Fibroblast of lung (primary cell): ENCODE measurements at regions not wholly inside any gene's neighbourhood (a gene's known extent, or its start where the extent isn't known, plus 50 kb on each side); places are given as distances from the start of the nearest gene placed in this dataset.

Source experiments
- DNase-seq, 2 donors: peaks; one replicate each; pipeline versions ENCODE4 v3.0.0 to v3.0.0-alpha.2; 2010; ENCODE audit warnings: low read depth in 2 of 2
- H2AFZ ChIP-seq: 2 replicates; pipeline ENCODE4 v1.5.1; 2012; ENCODE audit warnings: low read length, control low read depth, inconsistent platforms
- H3K27ac ChIP-seq: 2 replicates; pipeline ENCODE4 v1.5.1; 2011; ENCODE audit warnings: low read length, control low read depth; ENCODE audit not compliant: insufficient read depth
- H3K27me3 ChIP-seq: 2 replicates; pipeline ENCODE4 v1.5.1; 2011; ENCODE audit warnings: mild to moderate bottlenecking, low read length; ENCODE audit not compliant: control insufficient read depth, insufficient read depth
- H3K36me3 ChIP-seq: 2 replicates; pipeline ENCODE4 v1.5.1; 2011; ENCODE audit warnings: low read length; ENCODE audit not compliant: control insufficient read depth, insufficient read depth
- H3K4me1 ChIP-seq: 2 replicates; pipeline ENCODE4 v1.5.1; 2011; ENCODE audit warnings: low read length; ENCODE audit not compliant: control insufficient read depth, insufficient read depth; ENCODE audit errors: extremely low read depth
- H3K4me2 ChIP-seq: 2 replicates; pipeline ENCODE4 v1.5.1; 2011; ENCODE audit warnings: low read length, control low read depth; ENCODE audit not compliant: insufficient read depth; ENCODE audit errors: extremely low read depth
- H3K4me3 ChIP-seq, 4 experiments: fragments of 200-600 bp in 1 of 4; sonication (generic) in 1 of 4; replicated peaks in 1 of 4; 2 replicates each; pipeline ENCODE4 v1.5.1; 2011 to 2016; ENCODE audit warnings: low read length in 4 of 4, low read depth in 3 of 4, mild to moderate bottlenecking in 3 of 4, control low read depth in 2 of 4, inconsistent platforms in 1 of 4, mixed read lengths in 1 of 4; ENCODE audit not compliant: insufficient read depth in 1 of 4; ENCODE audit errors: control extremely low read depth in 1 of 4
- H3K79me2 ChIP-seq: 2 replicates; pipeline ENCODE4 v1.5.1; 2012; ENCODE audit warnings: mild to moderate bottlenecking, low read length, inconsistent platforms; ENCODE audit not compliant: control insufficient read depth, insufficient read depth
- H3K9ac ChIP-seq: 2 replicates; pipeline ENCODE4 v1.5.1; 2011; ENCODE audit warnings: mild to moderate bottlenecking, low read length, control low read depth; ENCODE audit not compliant: insufficient read depth
- H3K9me3 ChIP-seq: 2 replicates; pipeline ENCODE4 v1.5.1; 2012; ENCODE audit warnings: low read depth, low read length; ENCODE audit not compliant: control insufficient read depth, insufficient read depth
- H4K20me1 ChIP-seq: 2 replicates; pipeline ENCODE4 v1.5.1; 2011; ENCODE audit warnings: low read length; ENCODE audit not compliant: control insufficient read depth, insufficient read depth; ENCODE audit errors: extremely low read depth
- EZH2 ChIP-seq: IDR thresholded peaks from 2 replicates; pipeline ENCODE4 v1.5.1; 2012; ENCODE audit warnings: low read length, control low read depth, mild to moderate bottlenecking; ENCODE audit errors: missing control alignments
- TF ChIP-seq, protein P1 (sequence below), 2 donors: IDR thresholded peaks in 1 of 2; conservative IDR thresholded peaks in 1 of 2; 1 replicate in 1 of 2; 2 replicates in 1 of 2; pipeline ENCODE4 v1.5.1; 2011 to 2012; ENCODE audit warnings: low read length in 2 of 2, control low read depth in 1 of 2, inconsistent platforms in 1 of 2, low read depth in 1 of 2, mild to moderate bottlenecking in 1 of 2

DNA sequence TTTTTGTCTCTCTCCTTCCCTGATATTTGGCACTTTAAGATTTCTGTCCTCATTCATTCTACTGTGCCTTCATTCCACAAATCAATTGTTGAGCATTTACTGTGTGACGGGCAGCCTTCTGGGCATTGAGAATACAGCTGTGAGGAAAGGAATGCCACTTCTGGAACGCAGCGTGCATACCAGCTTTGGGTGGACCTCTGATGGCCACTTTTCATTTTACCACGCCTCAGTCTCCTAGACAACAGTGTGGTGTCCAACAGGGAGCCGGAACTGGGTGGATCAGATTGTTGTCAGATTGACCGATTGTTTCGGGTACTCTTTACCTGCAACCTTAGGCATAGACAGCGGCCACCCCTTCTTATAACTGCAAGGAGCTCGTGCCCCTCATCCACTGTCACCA lies 222.7 kb upstream of the DPP6 start:
- no peak overlapping the region for H3K4me3 ChIP-seq
- no peaks in the 10 kb centered on the region for H3K36me3 ChIP-seq
- no peaks in the 10 kb centered on the region for H3K9me3 ChIP-seq
- no peaks in the 10 kb centered on the region for H4K20me1 ChIP-seq
- H3K4me2 ChIP-seq: no peak overlapping the region
- H3K27me3 ChIP-seq: no peaks in the 10 kb centered on the region
- DNase-seq: no peak
- no peaks in the 10 kb centered on the region for H3K4me1 ChIP-seq
- no peaks in the 10 kb centered on the region for H3K79me2 ChIP-seq
- H2AFZ ChIP-seq: no peak overlapping the region
- no peak overlapping the region for H3K27ac ChIP-seq
- no peak overlapping the region for H3K9ac ChIP-seq
- no peak for TF ChIP-seq EZH2
- TF ChIP-seq, protein P1, sequence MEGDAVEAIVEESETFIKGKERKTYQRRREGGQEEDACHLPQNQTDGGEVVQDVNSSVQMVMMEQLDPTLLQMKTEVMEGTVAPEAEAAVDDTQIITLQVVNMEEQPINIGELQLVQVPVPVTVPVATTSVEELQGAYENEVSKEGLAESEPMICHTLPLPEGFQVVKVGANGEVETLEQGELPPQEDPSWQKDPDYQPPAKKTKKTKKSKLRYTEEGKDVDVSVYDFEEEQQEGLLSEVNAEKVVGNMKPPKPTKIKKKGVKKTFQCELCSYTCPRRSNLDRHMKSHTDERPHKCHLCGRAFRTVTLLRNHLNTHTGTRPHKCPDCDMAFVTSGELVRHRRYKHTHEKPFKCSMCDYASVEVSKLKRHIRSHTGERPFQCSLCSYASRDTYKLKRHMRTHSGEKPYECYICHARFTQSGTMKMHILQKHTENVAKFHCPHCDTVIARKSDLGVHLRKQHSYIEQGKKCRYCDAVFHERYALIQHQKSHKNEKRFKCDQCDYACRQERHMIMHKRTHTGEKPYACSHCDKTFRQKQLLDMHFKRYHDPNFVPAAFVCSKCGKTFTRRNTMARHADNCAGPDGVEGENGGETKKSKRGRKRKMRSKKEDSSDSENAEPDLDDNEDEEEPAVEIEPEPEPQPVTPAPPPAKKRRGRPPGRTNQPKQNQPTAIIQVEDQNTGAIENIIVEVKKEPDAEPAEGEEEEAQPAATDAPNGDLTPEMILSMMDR (conservative IDR thresholded peaks at IDR 0.05 in 1 of 2, IDR thresholded peaks at IDR 0.05 in 1 of 2; ENCODE audit: low read depth in 1 of 2, low read length in 2 of 2): no peak

DNA sequence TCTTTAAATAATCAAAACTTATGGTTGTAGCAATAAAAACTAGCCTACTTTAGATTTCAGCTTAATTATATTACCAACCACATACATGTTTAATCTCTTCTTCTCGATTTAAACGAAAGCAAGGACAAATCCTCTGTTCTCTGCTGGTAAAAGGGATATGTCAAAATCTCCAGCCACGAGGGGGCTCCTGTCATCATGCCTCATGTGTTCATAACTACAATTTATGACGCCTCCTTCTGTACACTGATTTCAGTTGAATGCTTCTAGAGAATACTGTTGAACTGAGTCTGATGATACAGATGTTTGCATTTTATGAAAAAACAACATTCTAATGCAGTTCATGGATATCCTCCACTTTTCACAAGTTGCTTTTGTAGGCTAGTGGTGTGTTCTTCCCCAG lies 220.0 kb upstream of the DPP6 start:
- no peak overlapping the region for H3K9ac ChIP-seq
- no peak for TF ChIP-seq EZH2
- TF ChIP-seq, protein P1 (conservative IDR thresholded peaks at IDR 0.05 in 1 of 2, IDR thresholded peaks at IDR 0.05 in 1 of 2; ENCODE audit: low read depth in 1 of 2, low read length in 2 of 2): no peak
- H3K27me3 ChIP-seq: no peaks in the 10 kb centered on the region
- H3K9me3 ChIP-seq: no peaks in the 10 kb centered on the region
- H3K4me2 ChIP-seq: no peak overlapping the region
- DNase-seq: no peak
- no peak overlapping the region for H2AFZ ChIP-seq
- H4K20me1 ChIP-seq: no peaks in the 10 kb centered on the region
- no peak overlapping the region for H3K4me3 ChIP-seq
- no peaks in the 10 kb centered on the region for H3K79me2 ChIP-seq
- no peaks in the 10 kb centered on the region for H3K4me1 ChIP-seq
- no peak overlapping the region for H3K27ac ChIP-seq
- no peaks in the 10 kb centered on the region for H3K36me3 ChIP-seq

DNA sequence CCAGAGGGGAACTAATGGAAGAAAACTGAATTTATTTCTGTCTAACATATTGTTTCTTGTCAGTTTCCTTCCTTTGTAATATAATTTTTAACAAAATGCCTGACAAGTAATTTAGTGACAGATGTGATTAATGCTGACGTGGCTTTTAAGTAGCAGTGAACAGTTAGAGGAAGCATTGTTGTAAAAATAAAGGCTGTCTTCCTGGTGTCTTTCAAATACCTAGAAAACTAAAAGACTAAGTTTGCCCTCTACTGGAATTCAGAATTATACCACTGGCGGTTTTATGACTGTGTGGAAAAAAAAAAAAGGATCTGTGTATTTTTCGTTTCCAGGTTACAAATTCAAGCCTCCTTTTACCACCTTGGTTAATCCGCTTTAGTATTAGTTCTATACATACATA lies 217.1 kb upstream of the DPP6 start:
- no peak for DNase-seq
- Histone ChIP-seq H3K27ac (no peak overlapping the region), H3K36me3 (no peaks in the 10 kb centered on the region), H3K27me3 (no peaks in the 10 kb centered on the region), H3K79me2 (no peaks in the 10 kb centered on the region), H3K9me3 (no peaks in the 10 kb centered on the region), H3K4me3 (no peak overlapping the region), H2AFZ (no peak overlapping the region), H3K9ac (no peak overlapping the region), H4K20me1 (no peaks in the 10 kb centered on the region), H3K4me1 (no peaks in the 10 kb centered on the region), H3K4me2 (no peak overlapping the region)
- TF ChIP-seq, protein P1 (conservative IDR thresholded peaks at IDR 0.05 in 1 of 2, IDR thresholded peaks at IDR 0.05 in 1 of 2; ENCODE audit: low read depth in 1 of 2, low read length in 2 of 2): no peak
- no peak for TF ChIP-seq EZH2
